A673 (cell line): ENCODE measurements at regions not wholly inside any gene's neighbourhood (a gene's known extent, or its start where the extent isn't known, plus 50 kb on each side); places are given as distances from the start of the nearest gene placed in this dataset.

Experiments used
- BruUV-seq: library from RNA; stranded (reverse); fragments of 400-500 nt; replicated peaks from 2 replicates; lab custom pipeline; 2021; lab: Mats Ljungman, UMichigan
- CTCF ChIA-PET: fragments of 300-600 bp; sonication (Branson Sonifier 250); formaldehyde crosslinking; loops from one replicate; lab custom pipeline; 2022; ENCODE audit warnings: antibody characterized with exemption; lab: Charles Lee
- POLR2A ChIA-PET: fragments of 300-600 bp; sonication (Branson Sonifier 250); formaldehyde crosslinking; loops from one replicate; lab custom pipeline; 2022; ENCODE audit warnings: antibody characterized with exemption; ENCODE audit not compliant: low non-redundant PET; lab: Charles Lee
- DNase-seq: peaks from one replicate; pipeline ENCODE4 v3.0.0-alpha.2; 2015; ENCODE audit warnings: low spot score
- H3K27ac ChIP-seq: fragments of 200-600 bp; sonication (generic); 2 replicates; pipeline ENCODE4 v1.5.1; 2016; ENCODE audit warnings: mixed run types, low read depth, mild to moderate bottlenecking, mixed read lengths, antibody characterized with exemption, low read length; ENCODE audit not compliant: poor library complexity, severe bottlenecking
- H3K27me3 ChIP-seq: fragments of 200-600 bp; sonication (generic); replicated peaks from 2 replicates; pipeline ENCODE4 v1.6.1; 2017; ENCODE audit warnings: mixed run types, low read depth, mild to moderate bottlenecking, mixed read lengths, antibody characterized with exemption, low read length; ENCODE audit not compliant: insufficient read depth, poor library complexity
- H3K36me3 ChIP-seq: fragments of 200-600 bp; sonication (generic); 2 replicates; pipeline ENCODE4 v1.6.1; 2016; ENCODE audit warnings: mixed run types, mild to moderate bottlenecking, mixed read lengths, antibody characterized with exemption, low read length; ENCODE audit not compliant: insufficient read depth, poor library complexity, severe bottlenecking
- H3K4me1 ChIP-seq: fragments of 200-600 bp; sonication (generic); 2 replicates; pipeline ENCODE4 v1.6.1; 2017; ENCODE audit warnings: mixed run types, mild to moderate bottlenecking, mixed read lengths, antibody characterized with exemption, low read length; ENCODE audit not compliant: insufficient read depth, poor library complexity, severe bottlenecking
- H3K4me3 ChIP-seq: fragments of 200-600 bp; sonication (generic); 2 replicates; pipeline ENCODE4 v1.5.1; 2016; ENCODE audit warnings: low read depth, mixed run types, mild to moderate bottlenecking, mixed read lengths, low read length; ENCODE audit not compliant: poor library complexity, severe bottlenecking
- H3K9me3 ChIP-seq: fragments of 200-600 bp; sonication (generic); 2 replicates; pipeline ENCODE4 v1.6.1; 2016; ENCODE audit warnings: mixed run types, low read depth, mild to moderate bottlenecking, mixed read lengths, antibody characterized with exemption, low read length; ENCODE audit not compliant: poor library complexity, severe bottlenecking
- EZH2 ChIP-seq: fragments of 200-600 bp; sonication (generic); IDR thresholded peaks from 2 replicates; pipeline ENCODE4 v1.6.1; 2017; ENCODE audit warnings: borderline replicate concordance, low read depth, mild to moderate bottlenecking, mixed read lengths, antibody characterized with exemption, low read length; ENCODE audit not compliant: poor library complexity, severe bottlenecking
- intact Hi-C: fragments of 100-400 bp; cut with micrococcal nuclease; formaldehyde crosslinking; loops from one replicate; pipeline ENCODE4 v1.10.0; 2022; ENCODE audit not compliant: unreplicated experiment
- TF ChIP-seq, protein P1 (sequence below): fragments of 300-800, 200-600 bp; sonication (generic); conservative IDR thresholded peaks from 2 replicates; pipeline ENCODE4 v1.5.1; 2017; ENCODE audit warnings: low read depth, mild to moderate bottlenecking, antibody characterized with exemption, low read length, moderate library complexity, mixed read lengths

DNA sequence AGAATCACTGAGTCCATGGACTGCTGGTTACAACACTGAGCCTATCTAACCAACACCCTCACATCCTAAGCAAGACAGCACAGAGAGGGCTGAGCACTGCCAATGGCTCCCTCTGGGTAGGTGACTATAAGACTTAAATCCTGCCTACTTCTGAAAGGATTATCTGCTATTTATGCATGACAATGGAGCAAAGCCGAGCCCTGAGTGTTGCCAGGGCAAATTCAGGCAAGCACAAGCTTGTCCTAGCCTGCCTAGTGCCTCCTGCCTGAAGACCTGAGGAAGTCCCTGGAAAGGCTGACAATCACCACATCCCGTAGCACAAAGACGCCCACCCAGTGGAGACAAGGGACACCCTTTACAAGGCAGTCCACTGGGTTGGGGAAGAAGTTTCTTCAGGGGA, 129.7 kb downstream of the OSR1 start:
- ChIA-PET CTCF (no interaction called here), POLR2A (no interaction called here)
- BruUV-seq = no TSS peak
- peak; percentile 18 for DNase-seq
- no peak overlapping the region for H3K4me3 ChIP-seq
- no peak overlapping the region for H3K27ac ChIP-seq
- no peaks in the 10 kb centered on the region for H3K36me3 ChIP-seq
- H3K27me3 ChIP-seq = no peaks in the 10 kb centered on the region
- no peaks in the 10 kb centered on the region for H3K9me3 ChIP-seq
- H3K4me1 ChIP-seq = no peaks in the 10 kb centered on the region
- intact Hi-C loops = no loop called here
- TF ChIP-seq EZH2 = no peak
- TF ChIP-seq, protein P1, sequence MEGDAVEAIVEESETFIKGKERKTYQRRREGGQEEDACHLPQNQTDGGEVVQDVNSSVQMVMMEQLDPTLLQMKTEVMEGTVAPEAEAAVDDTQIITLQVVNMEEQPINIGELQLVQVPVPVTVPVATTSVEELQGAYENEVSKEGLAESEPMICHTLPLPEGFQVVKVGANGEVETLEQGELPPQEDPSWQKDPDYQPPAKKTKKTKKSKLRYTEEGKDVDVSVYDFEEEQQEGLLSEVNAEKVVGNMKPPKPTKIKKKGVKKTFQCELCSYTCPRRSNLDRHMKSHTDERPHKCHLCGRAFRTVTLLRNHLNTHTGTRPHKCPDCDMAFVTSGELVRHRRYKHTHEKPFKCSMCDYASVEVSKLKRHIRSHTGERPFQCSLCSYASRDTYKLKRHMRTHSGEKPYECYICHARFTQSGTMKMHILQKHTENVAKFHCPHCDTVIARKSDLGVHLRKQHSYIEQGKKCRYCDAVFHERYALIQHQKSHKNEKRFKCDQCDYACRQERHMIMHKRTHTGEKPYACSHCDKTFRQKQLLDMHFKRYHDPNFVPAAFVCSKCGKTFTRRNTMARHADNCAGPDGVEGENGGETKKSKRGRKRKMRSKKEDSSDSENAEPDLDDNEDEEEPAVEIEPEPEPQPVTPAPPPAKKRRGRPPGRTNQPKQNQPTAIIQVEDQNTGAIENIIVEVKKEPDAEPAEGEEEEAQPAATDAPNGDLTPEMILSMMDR = no peak

DNA sequence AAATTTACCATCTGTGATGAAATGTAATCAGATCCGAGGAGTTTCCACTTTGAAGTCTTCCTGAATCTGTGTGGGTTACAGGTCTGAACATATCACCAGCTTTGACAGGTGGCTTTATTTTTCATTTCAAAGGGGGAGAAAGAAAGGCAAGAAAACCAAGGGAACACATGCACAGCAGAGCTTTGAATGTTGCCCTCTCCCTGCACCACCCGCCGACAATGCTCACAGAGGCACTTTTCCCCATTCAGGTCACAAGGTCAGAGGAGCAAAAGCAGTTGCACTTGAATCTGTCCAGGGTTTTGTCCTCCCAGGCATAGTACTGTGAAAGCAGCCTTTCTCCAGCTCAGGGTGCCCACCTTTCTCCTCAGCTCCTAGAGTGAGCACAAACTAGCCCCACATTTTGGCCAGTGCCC, 130.2 kb downstream of the OSR1 start:
- no peak overlapping the region for H3K4me3 ChIP-seq
- no peak for TF ChIP-seq EZH2
- TF ChIP-seq, protein P1 = no peak
- no peaks in the 10 kb centered on the region for H3K27me3 ChIP-seq
- H3K4me1 ChIP-seq = no peaks in the 10 kb centered on the region
- H3K36me3 ChIP-seq = no peaks in the 10 kb centered on the region
- CTCF ChIA-PET = no interaction called here
- no peaks in the 10 kb centered on the region for H3K9me3 ChIP-seq
- DNase-seq = no peak
- no peak overlapping the region for H3K27ac ChIP-seq
- intact Hi-C loops = no loop called here
- POLR2A ChIA-PET = no interaction called here
- no TSS peak for BruUV-seq

DNA sequence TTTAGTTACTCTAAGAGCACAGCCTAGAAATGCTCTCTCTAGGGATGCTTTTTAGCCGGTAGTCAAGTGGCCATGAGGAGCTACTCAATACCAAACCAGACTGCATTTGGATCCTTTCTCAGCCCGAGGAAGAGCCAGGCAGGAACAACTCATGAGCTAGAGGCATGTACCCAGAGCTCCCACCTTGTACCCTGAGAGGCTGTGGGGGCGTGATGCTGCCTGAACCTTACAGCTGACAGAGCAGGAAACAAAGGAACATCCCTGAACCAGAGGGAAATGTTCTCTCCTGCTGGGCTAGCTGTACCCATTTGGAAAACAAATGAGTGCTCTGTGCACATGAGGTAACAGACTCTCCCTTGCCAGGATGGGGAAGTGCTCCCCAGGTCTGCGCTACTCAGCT, 131.6 kb downstream of the OSR1 start:
- ChIA-PET POLR2A (no interaction called here), CTCF (no interaction called here)
- TF ChIP-seq, protein P1 = no peak
- no peak for DNase-seq
- Histone ChIP-seq H3K36me3 (no peaks in the 10 kb centered on the region), H3K4me3 (no peak overlapping the region), H3K9me3 (no peaks in the 10 kb centered on the region), H3K27ac (no peak overlapping the region), H3K27me3 (no peaks in the 10 kb centered on the region), H3K4me1 (no peaks in the 10 kb centered on the region)
- no TSS peak for BruUV-seq
- intact Hi-C loops = no loop called here
